CD14-positive monocyte (primary cell): ENCODE measurements at regions not wholly inside any gene's neighbourhood (a gene's known extent, or its start where the extent isn't known, plus 50 kb on each side); places are given as distances from the start of the nearest gene placed in this dataset.

Experiments
- DNase-seq, 3 donors: peaks; one replicate each; pipeline ENCODE4 v3.0.0-alpha.2; 2011 to 2022
- H2AFZ ChIP-seq: 2 replicates; pipeline ENCODE4 v1.6.0; 2012; ENCODE audit warnings: mild to moderate bottlenecking, low read depth, low read length, inconsistent platforms; ENCODE audit not compliant: insufficient read depth, poor library complexity, severe bottlenecking
- H3K27ac ChIP-seq, 2 donors: 1 replicate in 1 of 2; 2 replicates in 1 of 2; pipeline ENCODE4 v1.5.1; 2012 to 2013; ENCODE audit warnings: low read length in 2 of 2, control low read depth in 1 of 2, inconsistent platforms in 1 of 2, low read depth in 1 of 2, mild to moderate bottlenecking in 1 of 2
- H3K27me3 ChIP-seq, 2 donors: one replicate each; pipeline versions ENCODE4 v1.6.0 to v1.6.1; 2011 to 2013; ENCODE audit warnings: low read length in 2 of 2; ENCODE audit not compliant: control insufficient read depth in 2 of 2, insufficient read depth in 2 of 2
- H3K36me3 ChIP-seq, 2 donors: replicated peaks in 1 of 2; 1 replicate in 1 of 2; 2 replicates in 1 of 2; pipeline versions ENCODE4 v1.5.1 to v1.6.1; 2012 to 2013; ENCODE audit warnings: low read length in 2 of 2, control low read depth in 1 of 2, inconsistent platforms in 1 of 2, mild to moderate bottlenecking in 1 of 2; ENCODE audit not compliant: insufficient read depth in 2 of 2, control insufficient read depth in 1 of 2
- H3K4me1 ChIP-seq, 2 donors: 1 replicate in 1 of 2; 2 replicates in 1 of 2; pipeline versions ENCODE4 v1.5.1 to v1.6.1; 2012 to 2013; ENCODE audit warnings: low read length in 2 of 2, control low read depth in 1 of 2, inconsistent platforms in 1 of 2, mild to moderate bottlenecking in 1 of 2, moderate library complexity in 1 of 2; ENCODE audit not compliant: insufficient read depth in 2 of 2, control insufficient read depth in 1 of 2
- H3K4me2 ChIP-seq: replicated peaks from 2 replicates; pipeline ENCODE3; 2012; ENCODE audit warnings: low read length, moderate library complexity, mild to moderate bottlenecking; ENCODE audit not compliant: poor library complexity, severe bottlenecking; ENCODE audit errors: extremely low read depth
- H3K4me3 ChIP-seq, 3 experiments: fragments of 200-600 bp in 1 of 3; sonication (generic) in 1 of 3; replicated peaks in 1 of 3; 1 replicate in 2 of 3; 2 replicates in 1 of 3; pipeline ENCODE4 v1.5.1; 2011 to 2013; ENCODE audit warnings: low read length in 3 of 3, mild to moderate bottlenecking in 3 of 3, control low read depth in 2 of 3, low read depth in 2 of 3, inconsistent platforms in 1 of 3, moderate library complexity in 1 of 3
- H3K79me2 ChIP-seq: 2 replicates; pipeline ENCODE4 v1.6.0; 2012; ENCODE audit warnings: mild to moderate bottlenecking, control low read depth, inconsistent platforms, low read length, moderate library complexity; ENCODE audit not compliant: insufficient read depth
- H3K9ac ChIP-seq: 2 replicates; pipeline ENCODE4 v1.6.0; 2017; ENCODE audit warnings: low read length, mild to moderate bottlenecking; ENCODE audit not compliant: insufficient read depth, poor library complexity, severe bottlenecking
- H3K9me3 ChIP-seq, 2 donors: replicated peaks in 1 of 2; 1 replicate in 1 of 2; 2 replicates in 1 of 2; pipeline versions ENCODE4 v1.5.1 to v1.6.1; 2012 to 2013; ENCODE audit warnings: low read length in 2 of 2, control low read depth in 1 of 2; ENCODE audit not compliant: control insufficient read depth in 1 of 2, insufficient read depth in 1 of 2
- H4K20me1 ChIP-seq: 2 replicates; pipeline ENCODE4 v1.6.0; 2012; ENCODE audit warnings: mild to moderate bottlenecking, low read length, control low read depth, moderate library complexity; ENCODE audit not compliant: insufficient read depth
- H3K27ac Mint-ChIP-seq, 7 donors: one replicate each; pipeline ENCODE4 v1.8.0; 2020; ENCODE audit warnings: mild to moderate bottlenecking in 7 of 7, mixed read lengths in 7 of 7, moderate library complexity in 6 of 7, inconsistent platforms in 2 of 7
- H3K27me3 Mint-ChIP-seq, 3 donors: one replicate each; pipeline ENCODE4 v1.8.0; 2021 to 2022; ENCODE audit warnings: low read depth in 3 of 3, mild to moderate bottlenecking in 3 of 3, mixed read lengths in 3 of 3, moderate library complexity in 3 of 3, inconsistent platforms in 1 of 3
- H3K36me3 Mint-ChIP-seq, 2 donors: one replicate each; pipeline ENCODE4 v1.8.0; 2020; ENCODE audit warnings: mixed read lengths in 2 of 2, inconsistent platforms in 1 of 2, mild to moderate bottlenecking in 1 of 2
- H3K4me1 Mint-ChIP-seq: one replicate; pipeline ENCODE4 v1.8.0; 2020; ENCODE audit warnings: mild to moderate bottlenecking, mixed read lengths
- H3K4me3 Mint-ChIP-seq, 2 donors: one replicate each; pipeline ENCODE4 v1.8.0; 2020; ENCODE audit warnings: mild to moderate bottlenecking in 2 of 2, mixed read lengths in 2 of 2, moderate library complexity in 1 of 2
- H3K9me3 Mint-ChIP-seq, 7 donors: one replicate each; pipeline ENCODE4 v1.8.0; 2020 to 2022; ENCODE audit warnings: mixed read lengths in 7 of 7, mild to moderate bottlenecking in 6 of 7, moderate library complexity in 6 of 7, inconsistent platforms in 2 of 7
- CTCF ChIP-seq: fragments of 200-600 bp; IDR thresholded peaks from one replicate; pipeline ENCODE4 v1.8.0; 2022; ENCODE audit warnings: antibody characterized with exemption, mild to moderate bottlenecking
- WGBS: methylation state at CpG from one replicate; pipeline ENCODE4 v1.1.5; 2013; ENCODE audit warnings: missing lambda C conversion rate; ENCODE audit not compliant: insufficient coverage; 5-methylcytosine and 5-hydroxymethylcytosine counted together
- intact Hi-C, 2 donors: fragments of 100-400 bp; cut with micrococcal nuclease; formaldehyde crosslinking; loops; one replicate each; pipeline versions ENCODE4 v1.15.0 to v1.15.1; 2023

GRCh38 chr2:2877427-2877826, 500.2 kb downstream of the EIPR1 start:
- H3K27ac ChIP-seq = no peak overlapping the region
- H3K4me3 ChIP-seq = no peak overlapping the region
- no peaks in the 10 kb centered on the region for H3K79me2 ChIP-seq
- H3K27me3 Mint-ChIP-seq = peaks cover 0 to 3% (median 3%) of the 10 kb centered on the region in 3 donors
- H4K20me1 ChIP-seq = no peaks in the 10 kb centered on the region
- WGBS = 94% methylated on average over 7 of the region's 13 CpGs
- H3K27me3 ChIP-seq = no peaks in the 10 kb centered on the region
- intact Hi-C loops = no loop called here
- no peaks in the 10 kb centered on the region for H3K36me3 ChIP-seq
- no peak overlapping the region for H2AFZ ChIP-seq
- no peak overlapping the region for H3K4me3 Mint-ChIP-seq
- H3K9me3 ChIP-seq = peaks cover 0 to 6% of the 10 kb centered on the region in 2 donors
- no peak overlapping the region for H3K9ac ChIP-seq
- H3K4me1 ChIP-seq = no peaks in the 10 kb centered on the region
- no peak overlapping the region for H3K4me2 ChIP-seq
- peaks cover 0 to 17% (median 9%) of the 10 kb centered on the region in 7 donors for H3K9me3 Mint-ChIP-seq
- H3K36me3 Mint-ChIP-seq = no peaks in the 10 kb centered on the region
- TF ChIP-seq CTCF = no peak
- H3K27ac Mint-ChIP-seq = no peak overlapping the region
- H3K4me1 Mint-ChIP-seq = no peaks in the 10 kb centered on the region
- no peak for DNase-seq

DNA sequence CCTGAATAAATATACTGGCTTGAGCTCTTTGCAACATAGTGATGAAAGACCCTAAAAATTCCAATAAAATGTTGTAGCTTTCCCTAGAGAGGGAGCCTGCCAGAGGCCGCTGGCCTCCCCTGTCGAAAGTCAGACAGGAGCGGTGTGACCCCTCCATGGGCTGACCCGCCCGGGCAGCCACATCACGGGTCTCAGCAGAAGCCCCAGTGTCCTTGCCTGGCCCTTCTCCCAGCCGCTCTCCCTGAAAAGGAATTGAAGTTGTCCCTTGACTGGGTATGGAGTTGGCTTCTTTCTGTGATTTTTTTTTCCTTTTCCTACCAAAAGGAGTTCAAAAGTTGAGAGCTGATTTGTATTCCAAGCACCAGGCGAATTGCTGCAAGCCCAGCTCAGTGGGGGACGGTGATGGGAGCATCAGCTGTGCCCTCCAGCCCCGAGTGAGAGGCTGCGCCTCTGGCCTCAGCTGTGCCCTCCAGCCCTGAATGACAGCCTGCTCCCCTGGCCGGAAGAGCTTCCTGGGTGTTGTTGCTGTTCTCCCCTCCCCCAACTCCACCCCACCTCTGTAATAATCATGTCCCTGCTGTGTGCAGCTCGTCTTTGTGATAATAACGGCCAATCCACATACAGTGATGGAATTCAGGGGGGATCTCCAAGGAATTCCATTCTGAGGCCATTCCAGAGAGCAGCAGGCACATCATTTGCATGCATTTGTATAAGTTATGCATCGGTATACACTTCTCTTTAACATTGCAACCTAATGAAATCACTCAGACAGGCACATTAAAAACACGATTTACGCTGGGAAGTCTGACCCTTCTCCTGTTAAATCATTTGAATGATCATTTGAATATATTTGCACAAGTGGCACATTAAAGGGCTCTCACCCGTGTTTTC, 501.0 kb downstream of the EIPR1 start:
- no peaks in the 10 kb centered on the region for H3K27me3 ChIP-seq
- no peak for DNase-seq
- no peak overlapping the region for H3K4me2 ChIP-seq
- H3K79me2 ChIP-seq = no peaks in the 10 kb centered on the region
- Mint-ChIP-seq H3K27me3 (peaks cover 0 to 3% (median 2%) of the 10 kb centered on the region in 3 donors), H3K4me3 (no peak overlapping the region), H3K9me3 (peaks cover 0 to 14% (median 3%) of the 10 kb centered on the region in 7 donors), H3K27ac (no peak overlapping the region), H3K4me1 (no peaks in the 10 kb centered on the region), H3K36me3 (no peaks in the 10 kb centered on the region)
- no peak overlapping the region for H3K27ac ChIP-seq
- H3K9ac ChIP-seq = no peak overlapping the region
- intact Hi-C loops = no loop called here
- H3K9me3 ChIP-seq = no peaks in the 10 kb centered on the region
- no peak overlapping the region for H3K4me3 ChIP-seq
- WGBS = 84% methylated on average over 7 of the region's 18 CpGs
- no peak overlapping the region for H2AFZ ChIP-seq
- H3K36me3 ChIP-seq = no peaks in the 10 kb centered on the region
- H4K20me1 ChIP-seq = no peaks in the 10 kb centered on the region
- TF ChIP-seq CTCF = no peak
- H3K4me1 ChIP-seq = no peaks in the 10 kb centered on the region
